ENCODE measurements at regions not wholly inside any gene's neighbourhood (a gene's known extent, or its start where the extent isn't known, plus 50 kb on each side); places are given as distances from the start of the nearest gene placed in this dataset.
A peak's percentile ranks its signal among the peaks of the same experiment; 100 is the strongest.

- peak overlapping the region; percentile 13 for H3K27ac ChIP-seq (ENCODE audit: low read length, poor library complexity, severe bottlenecking)
- no peak overlapping the region for H2AFZ ChIP-seq (ENCODE audit: low read depth, low read length)
- H2BK12ac ChIP-seq (ENCODE audit: low read length in 2 of 2), result peak overlapping the region; percentile 0 to 33
- H3K9ac ChIP-seq (ENCODE audit: low read length), result no peak overlapping the region
- no peak overlapping the region for H3K4me3 ChIP-seq (ENCODE audit: insufficient read depth in 1 of 2, low read depth in 1 of 2, low read length in 2 of 2)
- DNase-seq, result peak; percentile 69
- 89% methylated on average over 1 of the region's 1 CpG for WGBS
- H3K14ac ChIP-seq (ENCODE audit: low read length in 2 of 2), result no peak overlapping the region
- H2BK15ac ChIP-seq (ENCODE audit: low read depth, poor library complexity, severe bottlenecking), result no peak overlapping the region
- H3K4ac ChIP-seq (ENCODE audit: low read depth in 1 of 2, low read length in 2 of 2), result no peak overlapping the region
- H3K79me1 ChIP-seq (replicated peaks; ENCODE audit: low read length, poor library complexity, severe bottlenecking), result no peaks in the 10 kb centered on the region
- peak overlapping the region; percentile 52 to 74 for H3K18ac ChIP-seq (ENCODE audit: low read depth in 1 of 2, low read length in 2 of 2)
- H3K4me1 ChIP-seq (ENCODE audit: control insufficient read depth, insufficient read depth, low read depth, low read length), result peaks cover 7% of the 10 kb centered on the region
- no peaks in the 10 kb centered on the region for H3K27me3 ChIP-seq (ENCODE audit: control insufficient read depth in 1 of 2, insufficient read depth in 1 of 2, low read length in 2 of 2)
- H4K8ac ChIP-seq (ENCODE audit: low read length), result no peak overlapping the region
- no peak overlapping the region for H2AK5ac ChIP-seq (ENCODE audit: low read length, severe bottlenecking)
- no peak overlapping the region for H3K23ac ChIP-seq (ENCODE audit: low read length in 2 of 2)
- no peak overlapping the region for H2BK5ac ChIP-seq (ENCODE audit: low read depth, low read length, poor library complexity, severe bottlenecking)
- H2BK120ac ChIP-seq (ENCODE audit: low read depth, low read length), result no peak overlapping the region
- no peak overlapping the region for H3K4me2 ChIP-seq (ENCODE audit: low read length, poor library complexity, severe bottlenecking)
- no peaks in the 10 kb centered on the region for H3K36me3 ChIP-seq (ENCODE audit: control insufficient read depth in 1 of 2, insufficient read depth in 2 of 2, low read depth in 1 of 2, low read length in 2 of 2)
- peaks cover 23% of the 10 kb centered on the region for H3K9me3 ChIP-seq (ENCODE audit: control insufficient read depth, low read length)
- H4K91ac ChIP-seq (ENCODE audit: low read length), result no peak overlapping the region
Observed at GRCh38 chr9:108041551-108041950, 552.0 kb upstream of the KLF4 start.

GRCh38 chr9:108040783-108041182 lies 551.2 kb upstream of the KLF4 start:
- H2AK5ac ChIP-seq (ENCODE audit: low read length, severe bottlenecking), result peak overlapping the region; percentile 23
- H3K4ac ChIP-seq (ENCODE audit: low read depth in 1 of 2, low read length in 2 of 2), result no peak overlapping the region
- H3K4me3 ChIP-seq (ENCODE audit: insufficient read depth in 1 of 2, low read depth in 1 of 2, low read length in 2 of 2), result no peak overlapping the region
- WGBS, result 0% methylated on average over 1 of the region's 1 CpG
- H2AFZ ChIP-seq (ENCODE audit: low read depth, low read length), result no peak overlapping the region
- H3K9me3 ChIP-seq (ENCODE audit: control insufficient read depth, low read length), result peaks cover 23% of the 10 kb centered on the region
- H3K79me1 ChIP-seq (replicated peaks; ENCODE audit: low read length, poor library complexity, severe bottlenecking), result no peaks in the 10 kb centered on the region
- no peak overlapping the region for H2BK15ac ChIP-seq (ENCODE audit: low read depth, poor library complexity, severe bottlenecking)
- peak overlapping the region; percentile 72 for H4K8ac ChIP-seq (ENCODE audit: low read length)
- DNase-seq, result peak; percentile 59
- H2BK12ac ChIP-seq (ENCODE audit: low read length in 2 of 2), result peak overlapping the region; percentile 8 to 59
- no peak overlapping the region for H3K14ac ChIP-seq (ENCODE audit: low read length in 2 of 2)
- H3K4me1 ChIP-seq (ENCODE audit: control insufficient read depth, insufficient read depth, low read depth, low read length), result peaks cover 7% of the 10 kb centered on the region
- no peak overlapping the region for H3K9ac ChIP-seq (ENCODE audit: low read length)
- no peaks in the 10 kb centered on the region for H3K27me3 ChIP-seq (ENCODE audit: control insufficient read depth in 1 of 2, insufficient read depth in 1 of 2, low read length in 2 of 2)
- H3K36me3 ChIP-seq (ENCODE audit: control insufficient read depth in 1 of 2, insufficient read depth in 2 of 2, low read depth in 1 of 2, low read length in 2 of 2), result no peaks in the 10 kb centered on the region
- H2BK120ac ChIP-seq (ENCODE audit: low read depth, low read length), result no peak overlapping the region
- no peak overlapping the region for H3K23ac ChIP-seq (ENCODE audit: low read length in 2 of 2)
- peak overlapping the region; percentile 1 to 46 for H3K18ac ChIP-seq (ENCODE audit: low read depth in 1 of 2, low read length in 2 of 2)
- no peak overlapping the region for H3K27ac ChIP-seq (ENCODE audit: low read length, poor library complexity, severe bottlenecking)
- no peak overlapping the region for H2BK5ac ChIP-seq (ENCODE audit: low read depth, low read length, poor library complexity, severe bottlenecking)
- peak overlapping the region; percentile 18 for H4K91ac ChIP-seq (ENCODE audit: low read length)
- no peak overlapping the region for H3K4me2 ChIP-seq (ENCODE audit: low read length, poor library complexity, severe bottlenecking)

- no peaks in the 10 kb centered on the region for H3K36me3 ChIP-seq (ENCODE audit: control insufficient read depth in 1 of 2, insufficient read depth in 2 of 2, low read depth in 1 of 2, low read length in 2 of 2)
- WGBS, result 100% methylated on average over 1 of the region's 1 CpG
- H3K9me3 ChIP-seq (ENCODE audit: control insufficient read depth, low read length), result peaks cover 19% of the 10 kb centered on the region
- no peaks in the 10 kb centered on the region for H3K27me3 ChIP-seq (ENCODE audit: control insufficient read depth in 1 of 2, insufficient read depth in 1 of 2, low read length in 2 of 2)
- H2BK15ac ChIP-seq (ENCODE audit: low read depth, poor library complexity, severe bottlenecking), result no peak overlapping the region
- H3K14ac ChIP-seq (ENCODE audit: low read length in 2 of 2), result no peak overlapping the region
- no peak overlapping the region for H2BK5ac ChIP-seq (ENCODE audit: low read depth, low read length, poor library complexity, severe bottlenecking)
- no peak overlapping the region for H3K27ac ChIP-seq (ENCODE audit: low read length, poor library complexity, severe bottlenecking)
- no peak overlapping the region for H2BK12ac ChIP-seq (ENCODE audit: low read length in 2 of 2)
- H3K18ac ChIP-seq (ENCODE audit: low read depth in 1 of 2, low read length in 2 of 2), result no peak overlapping the region
- H3K4me3 ChIP-seq (ENCODE audit: insufficient read depth in 1 of 2, low read depth in 1 of 2, low read length in 2 of 2), result no peak overlapping the region
- no peak overlapping the region for H3K4ac ChIP-seq (ENCODE audit: low read depth in 1 of 2, low read length in 2 of 2)
- no peak overlapping the region for H2AK5ac ChIP-seq (ENCODE audit: low read length, severe bottlenecking)
- H3K79me1 ChIP-seq (replicated peaks; ENCODE audit: low read length, poor library complexity, severe bottlenecking), result no peaks in the 10 kb centered on the region
- H3K9ac ChIP-seq (ENCODE audit: low read length), result no peak overlapping the region
- DNase-seq, result no peak
- no peak overlapping the region for H4K91ac ChIP-seq (ENCODE audit: low read length)
- no peak overlapping the region for H3K4me2 ChIP-seq (ENCODE audit: low read length, poor library complexity, severe bottlenecking)
- H3K23ac ChIP-seq (ENCODE audit: low read length in 2 of 2), result peak overlapping the region in 1 of 2 experiments; percentile 28
- no peak overlapping the region for H2BK120ac ChIP-seq (ENCODE audit: low read depth, low read length)
- no peak overlapping the region for H4K8ac ChIP-seq (ENCODE audit: low read length)
- H2AFZ ChIP-seq (ENCODE audit: low read depth, low read length), result no peak overlapping the region
- H3K4me1 ChIP-seq (ENCODE audit: control insufficient read depth, insufficient read depth, low read depth, low read length), result peaks cover 7% of the 10 kb centered on the region
Observed at GRCh38 chr9:108039493-108039892, 549.9 kb upstream of the KLF4 start.

- Histone ChIP-seq H3K9me3 (ENCODE audit: control insufficient read depth, low read length) (peaks cover 14% of the 10 kb centered on the region), H3K4me2 (ENCODE audit: low read length, poor library complexity, severe bottlenecking) (no peak overlapping the region), H4K91ac (ENCODE audit: low read length) (no peak overlapping the region), H2AFZ (ENCODE audit: low read depth, low read length) (no peak overlapping the region), H2BK120ac (ENCODE audit: low read depth, low read length) (no peak overlapping the region), H2BK12ac (ENCODE audit: low read length in 2 of 2) (no peak overlapping the region), H3K9ac (ENCODE audit: low read length) (no peak overlapping the region), H2BK5ac (ENCODE audit: low read depth, low read length, poor library complexity, severe bottlenecking) (no peak overlapping the region), H3K14ac (ENCODE audit: low read length in 2 of 2) (no peak overlapping the region), H3K27me3 (ENCODE audit: control insufficient read depth in 1 of 2, insufficient read depth in 1 of 2, low read length in 2 of 2) (no peaks in the 10 kb centered on the region), H3K4ac (ENCODE audit: low read depth in 1 of 2, low read length in 2 of 2) (no peak overlapping the region), H3K23ac (ENCODE audit: low read length in 2 of 2) (peak overlapping the region in 1 of 2 experiments; percentile 28), H3K27ac (ENCODE audit: low read length, poor library complexity, severe bottlenecking) (no peak overlapping the region), H2AK5ac (ENCODE audit: low read length, severe bottlenecking) (no peak overlapping the region), H2BK15ac (ENCODE audit: low read depth, poor library complexity, severe bottlenecking) (no peak overlapping the region), H3K18ac (ENCODE audit: low read depth in 1 of 2, low read length in 2 of 2) (no peak overlapping the region), H3K4me3 (ENCODE audit: insufficient read depth in 1 of 2, low read depth in 1 of 2, low read length in 2 of 2) (no peak overlapping the region), H3K4me1 (ENCODE audit: control insufficient read depth, insufficient read depth, low read depth, low read length) (peaks cover 7% of the 10 kb centered on the region), H3K79me1 (replicated peaks; ENCODE audit: low read length, poor library complexity, severe bottlenecking) (no peaks in the 10 kb centered on the region), H3K36me3 (ENCODE audit: control insufficient read depth in 1 of 2, insufficient read depth in 2 of 2, low read depth in 1 of 2, low read length in 2 of 2) (no peaks in the 10 kb centered on the region), H4K8ac (ENCODE audit: low read length) (no peak overlapping the region)
- DNase-seq, result no peak
- 100% methylated on average over 1 of the region's 1 CpG for WGBS
Observed at GRCh38 chr9:108039012-108039411, 549.4 kb upstream of the KLF4 start.
